ENCODE measurements at regions not wholly inside any gene's neighbourhood (a gene's known extent, or its start where the extent isn't known, plus 50 kb on each side); places are given as distances from the start of the nearest gene placed in this dataset.

DNA sequence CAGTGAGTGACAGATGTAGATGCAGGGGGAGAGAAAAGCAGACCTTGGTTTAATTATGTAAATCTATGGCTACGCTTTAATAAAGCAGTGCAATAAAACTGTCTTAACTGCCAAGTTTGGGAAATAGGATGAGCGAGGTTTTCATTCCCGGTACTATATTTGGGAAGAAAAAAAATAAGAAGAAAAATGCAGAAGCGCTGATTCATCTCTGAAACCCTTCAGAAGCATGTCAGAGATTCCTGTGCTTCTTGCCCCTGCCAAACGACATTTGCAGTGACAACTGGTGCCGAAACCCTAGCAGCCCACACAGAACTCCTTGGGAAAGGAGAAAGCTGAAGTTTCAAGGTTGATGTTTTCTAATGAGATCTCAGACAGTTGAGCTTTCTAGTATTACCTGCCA, 380.7 kb downstream of the REEP3 start:
- no peaks in the 10 kb centered on the region for H3K4me1 Mint-ChIP-seq
- no peaks in the 10 kb centered on the region for H3K9me3 Mint-ChIP-seq
- H3K27ac Mint-ChIP-seq, result no peak overlapping the region
- no peak for DNase-seq
- POLR2A ChIA-PET, result no interaction called here
- no peaks in the 10 kb centered on the region for H3K36me3 Mint-ChIP-seq (ENCODE audit: low read depth)
- H3K27me3 Mint-ChIP-seq, result no peaks in the 10 kb centered on the region
- no peak overlapping the region for H3K4me3 Mint-ChIP-seq
- CTCF ChIA-PET, result interaction anchor here (0.5 kb wide), 1 partner anchor 329 kb away, joined by 3 read pairs; no protein-coding TSS in a partner anchor

GRCh38 chr10:63910806-63911205, 389.6 kb downstream of the REEP3 start:
- Mint-ChIP-seq H3K4me1 (no peaks in the 10 kb centered on the region), H3K9me3 (no peaks in the 10 kb centered on the region), H3K27me3 (peaks cover 11% of the 10 kb centered on the region), H3K36me3 (ENCODE audit: low read depth) (no peaks in the 10 kb centered on the region), H3K4me3 (no peak overlapping the region), H3K27ac (no peak overlapping the region)
- CTCF ChIA-PET, result no interaction called here
- DNase-seq, result no peak
- POLR2A ChIA-PET, result no interaction called here

DNA sequence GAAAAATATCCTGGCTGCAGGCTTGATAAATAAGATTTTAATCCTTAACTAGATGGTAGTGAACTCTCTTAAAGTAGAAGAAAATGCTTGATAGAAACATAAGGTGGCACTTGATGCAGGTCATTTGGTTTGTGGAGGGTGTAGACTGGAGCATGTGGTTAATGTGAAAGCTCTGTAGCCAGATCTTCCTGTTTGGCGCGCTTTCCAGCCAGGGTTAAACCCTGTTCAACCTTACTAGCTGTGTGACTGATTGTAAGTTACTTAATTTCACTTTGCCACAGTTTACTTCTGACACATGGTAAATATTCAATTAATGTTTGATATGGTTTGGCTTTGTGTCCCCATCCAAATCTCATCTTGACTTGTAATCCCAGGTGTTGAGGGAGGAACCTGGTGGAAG, 394.0 kb downstream of the REEP3 start:
- Mint-ChIP-seq H3K27me3 (peaks cover 11% of the 10 kb centered on the region), H3K36me3 (ENCODE audit: low read depth) (no peaks in the 10 kb centered on the region), H3K4me1 (no peaks in the 10 kb centered on the region), H3K27ac (no peak overlapping the region), H3K9me3 (no peaks in the 10 kb centered on the region), H3K4me3 (no peak overlapping the region)
- POLR2A ChIA-PET, result no interaction called here
- CTCF ChIA-PET, result no interaction called here
- DNase-seq, result no peak

DNA sequence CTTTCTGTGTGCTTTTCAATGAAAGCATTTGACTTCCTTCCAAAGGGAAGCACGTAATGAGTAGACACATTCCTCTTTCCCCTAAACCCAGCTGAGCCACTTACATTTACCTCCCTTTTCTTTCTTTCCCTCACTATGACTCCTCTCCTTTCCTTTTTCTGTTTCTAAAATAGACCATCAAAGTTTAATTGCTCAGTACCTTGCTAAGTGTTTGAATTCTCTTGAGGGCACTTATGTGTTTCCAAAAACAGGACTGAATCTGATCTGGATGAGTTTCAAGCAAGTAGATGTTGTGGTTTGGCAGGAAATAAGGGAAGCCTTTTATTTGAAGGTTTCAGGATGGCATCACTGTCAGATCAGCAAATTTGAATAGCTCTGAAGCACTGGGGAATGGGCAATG, 396.2 kb downstream of the REEP3 start:
- ChIA-PET CTCF (no interaction called here), POLR2A (no interaction called here)
- Mint-ChIP-seq H3K4me1 (no peaks in the 10 kb centered on the region), H3K9me3 (no peaks in the 10 kb centered on the region), H3K27me3 (peaks cover 12% of the 10 kb centered on the region), H3K27ac (no peak overlapping the region), H3K36me3 (ENCODE audit: low read depth) (no peaks in the 10 kb centered on the region), H3K4me3 (no peak overlapping the region)
- no peak for DNase-seq

- H3K9me3 Mint-ChIP-seq, result no peaks in the 10 kb centered on the region
- no peak overlapping the region for H3K4me3 Mint-ChIP-seq
- H3K4me1 Mint-ChIP-seq, result no peaks in the 10 kb centered on the region
- POLR2A ChIA-PET, result no interaction called here
- no peaks in the 10 kb centered on the region for H3K36me3 Mint-ChIP-seq (ENCODE audit: low read depth)
- CTCF ChIA-PET, result no interaction called here
- H3K27me3 Mint-ChIP-seq, result peaks cover 7% of the 10 kb centered on the region
- no peak overlapping the region for H3K27ac Mint-ChIP-seq
- no peak for DNase-seq
Observed at GRCh38 chr10:63919575-63920279, 398.5 kb downstream of the REEP3 start.

- Mint-ChIP-seq H3K4me1 (no peaks in the 10 kb centered on the region), H3K9me3 (no peaks in the 10 kb centered on the region), H3K36me3 (ENCODE audit: low read depth) (no peaks in the 10 kb centered on the region), H3K27me3 (peaks cover 4% of the 10 kb centered on the region), H3K4me3 (no peak overlapping the region), H3K27ac (no peak overlapping the region)
- POLR2A ChIA-PET, result no interaction called here
- CTCF ChIA-PET, result no interaction called here
- DNase-seq, result no peak
Observed at GRCh38 chr10:63920926-63921325, 399.7 kb downstream of the REEP3 start.

DNA sequence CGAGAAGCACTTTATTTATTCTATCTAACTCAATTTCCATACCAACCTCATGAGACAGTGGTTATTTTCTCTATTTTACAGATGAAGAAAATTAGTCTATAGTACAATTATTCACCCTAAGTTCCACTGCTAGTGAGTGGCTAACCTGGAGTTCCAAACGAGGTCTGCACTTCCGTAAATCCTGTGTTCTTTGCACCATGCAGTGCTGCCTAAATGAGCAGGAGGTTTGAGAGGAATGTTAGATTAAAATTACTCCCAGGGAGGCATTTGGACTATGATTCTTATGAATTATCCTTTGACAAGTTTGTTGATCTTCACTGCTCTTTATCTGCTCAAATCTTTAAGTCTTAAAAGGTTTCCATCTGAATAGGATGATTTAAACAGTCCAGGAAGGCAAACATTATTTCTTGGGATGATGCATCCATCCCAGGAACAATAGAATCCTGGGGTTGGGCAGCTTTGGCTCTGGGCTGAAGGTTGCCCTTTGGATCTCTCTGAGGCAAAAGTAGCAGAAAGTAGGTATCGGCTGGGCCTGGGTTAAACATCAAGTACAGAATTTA, 400.8 kb downstream of the REEP3 start:
- peaks cover 4% of the 10 kb centered on the region for H3K27me3 Mint-ChIP-seq
- no peaks in the 10 kb centered on the region for H3K36me3 Mint-ChIP-seq (ENCODE audit: low read depth)
- no peak overlapping the region for H3K4me3 Mint-ChIP-seq
- POLR2A ChIA-PET, result no interaction called here
- DNase-seq, result no peak
- CTCF ChIA-PET, result no interaction called here
- H3K27ac Mint-ChIP-seq, result no peak overlapping the region
- no peaks in the 10 kb centered on the region for H3K9me3 Mint-ChIP-seq
- H3K4me1 Mint-ChIP-seq, result no peaks in the 10 kb centered on the region

DNA sequence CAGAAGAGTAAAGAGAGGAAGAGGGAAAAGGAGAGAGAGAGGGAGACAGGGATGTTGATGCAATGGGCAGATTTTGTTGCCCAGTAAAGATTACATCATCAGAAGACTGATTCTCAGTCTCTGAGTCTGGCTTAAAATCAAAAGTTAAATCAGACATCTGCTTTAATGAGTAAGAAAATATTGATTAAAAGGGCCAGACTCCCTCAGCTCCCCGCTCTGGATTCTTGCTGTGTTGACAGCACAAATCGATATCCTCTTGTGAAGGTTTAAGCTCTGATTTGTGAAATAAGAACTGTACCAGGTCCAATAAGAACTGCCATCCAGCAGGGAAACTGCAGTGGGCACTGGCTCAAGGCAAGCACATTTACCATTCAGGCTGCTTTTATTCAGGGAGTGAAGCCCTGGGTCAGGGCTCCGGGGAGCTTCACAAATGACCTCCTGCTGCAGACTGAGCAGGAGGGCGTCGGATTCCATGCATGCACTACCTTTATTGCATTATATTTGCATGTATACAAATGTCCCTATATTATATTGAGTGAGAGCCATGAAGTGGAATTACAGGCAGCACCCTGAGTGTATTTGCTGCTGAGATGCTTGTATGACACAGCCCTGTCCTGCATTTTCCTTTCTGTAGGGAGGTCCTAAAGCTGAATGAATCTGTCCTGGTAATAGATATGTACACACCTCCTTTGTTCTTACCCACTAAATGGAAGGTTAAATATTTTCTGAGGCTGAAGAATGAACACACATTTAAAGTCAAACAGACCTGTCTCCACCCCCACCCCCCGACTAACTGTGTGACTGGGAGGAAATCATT, 401.5 kb downstream of the REEP3 start:
- Mint-ChIP-seq H3K4me1 (no peaks in the 10 kb centered on the region), H3K36me3 (ENCODE audit: low read depth) (no peaks in the 10 kb centered on the region), H3K27ac (no peak overlapping the region), H3K9me3 (no peaks in the 10 kb centered on the region), H3K27me3 (peaks cover 4% of the 10 kb centered on the region), H3K4me3 (no peak overlapping the region)
- POLR2A ChIA-PET, result no interaction called here
- no peak for DNase-seq
- CTCF ChIA-PET, result no interaction called here

DNA sequence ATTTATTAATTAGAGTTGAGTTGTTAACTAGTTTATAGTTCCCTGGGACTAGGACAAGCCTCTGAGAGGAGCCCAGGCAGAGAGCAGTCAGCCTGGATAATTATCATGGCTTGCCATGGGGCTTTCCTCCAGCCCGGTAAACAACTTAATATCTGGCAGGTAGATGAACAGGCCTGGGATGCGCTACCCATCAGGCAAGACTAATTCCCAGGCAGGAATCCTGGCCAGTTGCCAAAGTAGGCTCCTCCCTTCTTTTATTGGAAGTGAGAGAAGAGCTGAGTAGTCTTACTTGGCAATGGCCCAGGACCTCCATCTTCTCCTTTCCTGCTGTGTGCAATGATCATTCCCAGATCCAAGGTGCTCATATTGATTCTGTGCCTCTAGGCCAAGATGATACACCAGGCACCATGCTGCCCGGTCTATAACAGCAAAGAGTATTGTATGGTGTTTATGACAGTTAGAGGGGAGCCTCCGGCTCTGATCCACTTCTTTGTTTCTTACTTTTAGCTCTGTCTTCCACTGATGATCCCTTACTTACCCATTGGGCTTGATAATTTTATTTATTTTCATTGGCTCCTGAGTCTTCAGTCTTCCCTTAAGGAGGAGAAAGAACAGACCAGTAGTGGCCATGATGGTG, 408.7 kb downstream of the REEP3 start:
- POLR2A ChIA-PET, result no interaction called here
- H3K27me3 Mint-ChIP-seq, result peaks cover 2% of the 10 kb centered on the region
- no peak for DNase-seq
- no peaks in the 10 kb centered on the region for H3K9me3 Mint-ChIP-seq
- no peaks in the 10 kb centered on the region for H3K36me3 Mint-ChIP-seq (ENCODE audit: low read depth)
- no peak overlapping the region for H3K4me3 Mint-ChIP-seq
- no peaks in the 10 kb centered on the region for H3K4me1 Mint-ChIP-seq
- CTCF ChIA-PET, result no interaction called here
- H3K27ac Mint-ChIP-seq, result no peak overlapping the region

DNA sequence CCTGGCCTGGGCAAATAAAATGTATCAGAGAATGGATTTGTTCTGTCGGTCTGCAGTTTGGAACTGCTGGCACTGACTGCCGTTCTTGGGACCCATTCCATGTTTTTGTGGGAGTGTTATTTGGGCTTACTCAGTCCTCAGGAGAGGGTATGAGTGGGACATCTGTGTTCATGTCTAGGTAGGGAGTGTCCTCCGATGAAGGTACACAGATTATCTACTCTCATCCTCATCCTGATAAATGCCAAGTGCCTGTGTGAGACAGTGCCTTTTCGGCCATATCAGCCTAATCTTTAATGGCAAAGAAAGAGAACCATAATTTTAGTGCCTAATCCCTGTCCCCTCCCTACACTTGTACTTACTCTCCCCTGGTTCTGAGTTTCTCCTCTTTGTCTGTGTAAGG, 409.4 kb downstream of the REEP3 start:
- Mint-ChIP-seq H3K4me1 (no peaks in the 10 kb centered on the region), H3K27ac (no peak overlapping the region), H3K36me3 (ENCODE audit: low read depth) (no peaks in the 10 kb centered on the region), H3K27me3 (peaks cover 2% of the 10 kb centered on the region), H3K4me3 (no peak overlapping the region), H3K9me3 (no peaks in the 10 kb centered on the region)
- no peak for DNase-seq
- CTCF ChIA-PET, result no interaction called here
- POLR2A ChIA-PET, result no interaction called here

DNA sequence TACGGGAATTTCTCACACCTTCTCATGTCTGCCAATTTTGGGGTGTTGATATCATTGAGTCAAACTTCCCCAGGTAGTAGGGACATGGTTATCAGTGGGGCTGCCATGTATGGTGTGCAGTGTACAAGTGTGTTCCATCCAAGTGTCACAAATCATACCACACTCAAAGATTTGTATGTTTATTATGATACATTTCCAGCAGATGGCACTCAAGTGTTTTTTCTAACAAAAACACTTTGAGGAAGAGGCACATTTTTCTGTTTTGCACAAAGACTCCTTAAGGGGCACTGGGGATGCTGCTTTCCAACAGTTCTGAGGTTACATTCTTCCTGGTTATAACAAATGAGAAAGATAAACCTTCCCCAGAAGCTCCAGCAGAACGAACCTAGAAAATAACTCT, 414.5 kb downstream of the REEP3 start:
- DNase-seq, result no peak
- POLR2A ChIA-PET, result no interaction called here
- Mint-ChIP-seq H3K36me3 (ENCODE audit: low read depth) (no peaks in the 10 kb centered on the region), H3K9me3 (no peaks in the 10 kb centered on the region), H3K27ac (no peak overlapping the region), H3K4me3 (no peak overlapping the region), H3K27me3 (peaks cover 4% of the 10 kb centered on the region), H3K4me1 (no peaks in the 10 kb centered on the region)
- CTCF ChIA-PET, result no interaction called here

GRCh38 chr10:63940277-63940922, 419.2 kb downstream of the REEP3 start:
- ChIA-PET CTCF (interaction anchor here (0.7 to 1.1 kb wide), 2 partner anchors 31 to 1301 kb away, joined by 4 read pairs; no protein-coding TSS in a partner anchor), POLR2A (no interaction called here)
- DNase-seq, result no peak
- Mint-ChIP-seq H3K4me3 (no peak overlapping the region), H3K9me3 (no peaks in the 10 kb centered on the region), H3K27ac (no peak overlapping the region), H3K36me3 (ENCODE audit: low read depth) (no peaks in the 10 kb centered on the region), H3K4me1 (no peaks in the 10 kb centered on the region), H3K27me3 (peaks cover 2% of the 10 kb centered on the region)

GRCh38 chr10:63964406-63964805, 443.2 kb downstream of the REEP3 start:
- ChIA-PET POLR2A (no interaction called here), CTCF (no interaction called here)
- no peak for DNase-seq
- no peaks in the 10 kb centered on the region for H3K36me3 Mint-ChIP-seq (ENCODE audit: low read depth)
- H3K4me1 Mint-ChIP-seq, result no peaks in the 10 kb centered on the region
- no peak overlapping the region for H3K4me3 Mint-ChIP-seq
- H3K27ac Mint-ChIP-seq, result no peak overlapping the region
- H3K27me3 Mint-ChIP-seq, result no peaks in the 10 kb centered on the region
- no peaks in the 10 kb centered on the region for H3K9me3 Mint-ChIP-seq
